Subcutaneous abdominal adipose tissue (tissue), 5 donors: ENCODE measurements at regions not wholly inside any gene's neighbourhood (a gene's known extent, or its start where the extent isn't known, plus 50 kb on each side); places are given as distances from the start of the nearest gene placed in this dataset.
"Not testable (repeated sequence)": the region's sequence is repeated elsewhere in the genome, so short reads cannot be mapped to it uniquely, and the experiment has no call there.

Experiments used
- H3K27ac ChIP-seq: one replicate; pipeline ENCODE4 v1.7.0; 2013; ENCODE audit warnings: low read depth, mild to moderate bottlenecking, inconsistent platforms, low read length, moderate library complexity
- H3K27me3 ChIP-seq, 5 donors: one replicate each; pipeline ENCODE4 v1.7.0; 2013; ENCODE audit warnings: low read length in 5 of 5, inconsistent platforms in 1 of 5; ENCODE audit not compliant: control insufficient read depth in 5 of 5, insufficient read depth in 4 of 5
- H3K36me3 ChIP-seq, 5 donors: one replicate each; pipeline ENCODE4 v1.7.0; 2013; ENCODE audit warnings: low read length in 5 of 5; ENCODE audit not compliant: control insufficient read depth in 5 of 5, insufficient read depth in 5 of 5
- H3K4me1 ChIP-seq, 5 donors: one replicate each; pipeline ENCODE4 v1.7.0; 2013; ENCODE audit warnings: low read length in 5 of 5, mild to moderate bottlenecking in 3 of 5, moderate library complexity in 1 of 5; ENCODE audit not compliant: control insufficient read depth in 5 of 5, insufficient read depth in 5 of 5
- H3K4me3 ChIP-seq, 5 donors: one replicate each; pipeline ENCODE4 v1.7.0; 2013; ENCODE audit warnings: low read length in 5 of 5, low read depth in 1 of 5
- H3K9ac ChIP-seq, 5 donors: one replicate each; pipeline ENCODE4 v1.7.0; 2013; ENCODE audit warnings: low read length in 5 of 5, mild to moderate bottlenecking in 4 of 5, moderate library complexity in 3 of 5
- H3K9me3 ChIP-seq, 5 donors: one replicate each; pipeline ENCODE4 v1.7.0; 2013; ENCODE audit warnings: low read length in 5 of 5; ENCODE audit not compliant: control insufficient read depth in 5 of 5
- donor health status: healthy.
- donor health status: healthy.
- donor health status: healthy.
- donor health status: healthy.
- donor health status: healthy.

DNA sequence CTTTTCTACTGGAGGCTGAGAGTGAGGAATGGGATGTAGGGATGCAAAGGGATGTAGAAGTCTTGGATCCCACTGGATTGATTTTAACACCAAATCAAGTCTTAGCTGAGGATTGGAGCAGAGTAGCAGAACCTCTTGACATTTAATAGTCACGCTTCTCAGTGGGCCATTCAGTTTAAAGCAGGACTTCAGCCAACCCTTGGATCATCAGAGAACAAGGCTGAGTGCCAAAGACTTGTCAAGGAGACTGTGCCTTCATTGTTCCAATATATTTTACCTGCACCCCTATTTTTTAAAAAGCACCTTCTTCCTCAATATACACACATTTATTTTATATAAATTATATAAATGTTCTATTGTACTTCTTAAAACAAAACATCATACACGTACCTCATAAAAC, 242.4 kb upstream of the ST6GAL2 start:
- Histone ChIP-seq H3K27me3 (peaks cover 0 to 3% (median 0%) of the 10 kb centered on the region in 5 donors), H3K9me3 (peaks cover 0 to 2% (median 0%) of the 10 kb centered on the region in 5 donors), H3K4me1 (no peaks in the 10 kb centered on the region), H3K4me3 (no peak overlapping the region), H3K36me3 (no peaks in the 10 kb centered on the region), H3K9ac (no peak overlapping the region), H3K27ac (no peak overlapping the region)

DNA sequence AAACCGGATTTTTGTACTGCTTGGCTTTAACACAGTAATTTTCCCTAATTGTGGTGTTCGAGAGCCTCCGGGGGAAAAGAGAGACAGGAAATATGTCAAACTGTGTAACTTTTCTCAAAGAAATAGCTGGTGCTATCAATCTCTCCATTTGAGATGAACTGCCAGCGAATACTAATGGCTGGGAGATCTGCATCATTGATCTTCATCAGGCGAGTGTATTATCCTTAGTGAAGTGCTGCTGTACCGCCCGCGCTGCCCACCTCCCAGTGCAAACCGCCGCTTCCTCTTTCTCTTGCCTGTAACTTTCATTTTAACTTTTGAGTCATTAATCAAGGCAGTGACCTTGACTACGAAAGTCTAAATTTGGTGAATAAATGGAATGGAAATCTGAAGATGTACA, 246.1 kb upstream of the ST6GAL2 start:
- Histone ChIP-seq H3K36me3 (no peaks in the 10 kb centered on the region), H3K4me1 (no peaks in the 10 kb centered on the region), H3K9ac (no peak overlapping the region), H3K27ac (no peak overlapping the region), H3K27me3 (no peaks in the 10 kb centered on the region), H3K9me3 (peaks cover 0 to 5% (median 0%) of the 10 kb centered on the region in 5 donors), H3K4me3 (no peak overlapping the region)

DNA sequence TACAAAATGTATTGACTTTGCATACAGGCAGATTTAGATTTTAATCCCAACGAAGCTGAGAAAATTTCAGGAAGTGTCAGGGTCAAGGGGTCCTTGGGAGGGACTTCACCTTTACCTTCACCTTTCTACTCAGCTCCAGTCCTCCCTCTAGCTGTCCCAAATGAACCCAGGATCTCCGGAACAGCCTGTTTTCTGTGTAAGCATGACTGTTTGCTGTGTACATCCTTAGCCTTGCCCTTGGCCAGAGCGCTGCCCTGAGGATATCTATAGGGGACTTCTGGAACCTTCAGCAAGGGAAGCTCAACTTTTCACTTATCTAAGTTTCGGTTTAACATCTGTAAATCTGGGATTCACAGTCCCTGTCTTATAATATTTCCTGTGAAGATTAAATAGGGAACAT, 246.8 kb upstream of the ST6GAL2 start:
- peaks cover 0 to 5% (median 0%) of the 10 kb centered on the region in 5 donors for H3K9me3 ChIP-seq
- H3K36me3 ChIP-seq, result no peaks in the 10 kb centered on the region
- H3K4me1 ChIP-seq, result no peaks in the 10 kb centered on the region
- no peak overlapping the region for H3K4me3 ChIP-seq
- no peaks in the 10 kb centered on the region for H3K27me3 ChIP-seq
- H3K9ac ChIP-seq, result no peak overlapping the region
- H3K27ac ChIP-seq, result no peak overlapping the region

GRCh38 chr2:107133412-107133811, 247.4 kb upstream of the ST6GAL2 start:
- H3K9ac ChIP-seq, result no peak overlapping the region
- H3K27me3 ChIP-seq, result no peaks in the 10 kb centered on the region

DNA sequence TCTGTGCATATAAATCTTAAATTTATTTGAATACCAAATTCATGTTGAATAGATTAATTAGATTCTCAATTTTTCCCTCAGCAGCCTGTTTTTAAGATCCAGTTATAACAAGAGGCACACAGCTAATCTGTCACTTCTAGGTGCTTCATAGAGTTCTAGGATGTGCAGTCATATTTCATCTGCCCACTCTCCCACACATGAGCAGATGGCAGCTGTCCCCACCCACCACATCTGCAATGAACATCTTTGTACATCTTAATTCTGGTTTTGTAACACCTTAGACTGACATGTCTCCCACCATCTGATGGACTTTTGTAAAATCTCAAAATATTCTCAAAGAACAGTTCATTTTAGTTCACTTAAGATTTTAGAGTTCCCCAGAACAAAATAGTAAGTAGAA, 250.8 kb upstream of the ST6GAL2 start:
- H3K36me3 ChIP-seq, result no peaks in the 10 kb centered on the region
- H3K9ac ChIP-seq, result no peak overlapping the region
- peaks cover 0 to 5% (median 0%) of the 10 kb centered on the region in 5 donors for H3K9me3 ChIP-seq
- no peak overlapping the region for H3K27ac ChIP-seq
- no peak overlapping the region for H3K4me3 ChIP-seq
- H3K4me1 ChIP-seq, result no peaks in the 10 kb centered on the region
- H3K27me3 ChIP-seq, result no peaks in the 10 kb centered on the region

More at GRCh38 chr2:107133412-107133811, 247.4 kb upstream of the ST6GAL2 start:
- Histone ChIP-seq H3K4me3 (no peak overlapping the region), H3K9me3 (peaks cover 0 to 5% (median 0%) of the 10 kb centered on the region in 5 donors), H3K27ac (no peak overlapping the region), H3K4me1 (no peaks in the 10 kb centered on the region), H3K36me3 (no peaks in the 10 kb centered on the region)

DNA sequence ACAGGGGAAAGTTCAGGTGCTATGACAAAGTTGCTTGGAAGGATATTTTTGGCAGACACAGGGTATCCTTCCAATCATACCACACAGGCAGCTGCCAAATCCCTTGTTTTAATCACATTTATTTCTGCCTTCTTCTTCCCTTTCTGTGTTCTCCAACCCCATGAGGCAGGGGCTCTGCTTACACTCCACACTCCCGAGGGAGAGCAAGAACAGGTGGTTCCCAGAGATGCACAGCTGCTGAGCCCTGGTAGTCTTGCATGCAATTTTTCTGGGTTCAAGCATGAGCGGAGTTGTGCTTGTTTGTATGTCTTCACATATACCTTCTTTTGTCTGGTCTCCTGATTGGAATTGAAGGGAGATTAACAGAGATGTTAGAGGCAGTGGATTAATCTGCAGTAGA, 251.7 kb upstream of the ST6GAL2 start:
- Histone ChIP-seq H3K27ac (no peak overlapping the region), H3K4me3 (no peak overlapping the region), H3K27me3 (no peaks in the 10 kb centered on the region), H3K36me3 (no peaks in the 10 kb centered on the region), H3K9me3 (peaks cover 0 to 5% (median 0%) of the 10 kb centered on the region in 5 donors), H3K9ac (no peak overlapping the region), H3K4me1 (no peaks in the 10 kb centered on the region)

DNA sequence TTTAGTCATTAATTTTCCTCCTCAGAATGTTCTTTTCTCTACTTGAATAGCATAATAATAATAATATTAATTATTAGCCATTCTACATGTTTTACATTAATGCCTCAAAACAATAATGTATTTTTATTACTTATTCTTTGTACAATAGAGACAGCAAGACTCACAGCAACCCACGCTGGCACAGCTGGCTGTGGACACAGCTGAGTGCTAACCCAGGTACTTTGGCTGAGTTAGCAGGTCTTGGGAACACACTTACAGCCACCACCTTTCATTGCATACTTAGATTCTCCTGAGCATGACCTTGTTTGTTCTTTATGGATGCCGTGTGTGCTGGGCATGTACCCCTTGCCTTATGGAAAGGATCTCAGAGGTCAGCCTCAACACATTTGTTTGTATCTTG, 260.2 kb upstream of the ST6GAL2 start:
- no peaks in the 10 kb centered on the region for H3K4me1 ChIP-seq
- H3K9me3 ChIP-seq, result peaks cover 0 to 2% (median 0%) of the 10 kb centered on the region in 5 donors
- no peak overlapping the region for H3K9ac ChIP-seq
- H3K27ac ChIP-seq, result no peak overlapping the region
- no peak overlapping the region for H3K4me3 ChIP-seq
- H3K36me3 ChIP-seq, result no peaks in the 10 kb centered on the region
- H3K27me3 ChIP-seq, result no peaks in the 10 kb centered on the region

DNA sequence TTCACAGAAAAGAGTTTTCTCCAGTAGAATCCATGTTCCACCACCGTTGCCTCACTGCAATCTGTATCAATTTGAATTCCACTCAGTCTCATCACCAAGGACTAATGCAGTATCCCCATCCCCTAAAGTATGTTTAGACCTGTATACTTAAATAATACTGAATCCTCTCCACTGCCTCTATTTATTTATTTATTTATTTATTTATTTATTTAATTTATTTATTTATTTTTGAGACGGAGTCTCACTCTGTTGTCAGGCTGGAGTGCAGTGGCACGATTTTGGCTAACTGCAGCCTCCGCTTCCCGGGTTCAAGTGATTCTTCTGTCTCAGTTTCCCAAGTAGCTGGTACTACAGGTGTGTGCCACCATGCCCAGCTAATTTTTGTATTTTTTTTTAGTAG, 260.7 kb upstream of the ST6GAL2 start:
- not testable (repeated sequence) for H3K27me3 ChIP-seq, H3K27ac ChIP-seq, H3K9ac ChIP-seq, H3K4me1 ChIP-seq, H3K9me3 ChIP-seq, H3K36me3 ChIP-seq, H3K4me3 ChIP-seq

DNA sequence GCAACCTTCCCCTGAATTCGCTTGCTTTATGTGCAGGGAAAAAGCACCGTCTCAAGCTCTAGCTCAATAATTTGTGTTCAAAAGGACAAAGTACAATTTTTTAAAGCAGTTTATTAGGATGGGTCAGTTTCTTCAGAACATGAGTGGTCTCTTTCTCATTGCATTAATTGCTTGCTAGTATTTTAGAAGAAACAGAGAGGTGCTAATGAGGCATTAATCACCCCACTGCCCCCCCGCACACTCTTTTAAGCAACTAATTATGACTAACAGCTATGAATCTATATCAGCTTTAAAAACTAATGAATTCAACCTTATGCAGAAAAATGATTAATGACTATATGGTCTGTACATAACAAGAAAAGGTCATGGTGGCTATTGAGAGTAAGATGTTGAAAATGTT, 262.1 kb upstream of the ST6GAL2 start:
- H3K36me3 ChIP-seq, result no peaks in the 10 kb centered on the region
- no peak overlapping the region for H3K9ac ChIP-seq
- H3K27me3 ChIP-seq, result no peaks in the 10 kb centered on the region
- H3K4me3 ChIP-seq, result no peak overlapping the region
- no peaks in the 10 kb centered on the region for H3K4me1 ChIP-seq
- no peak overlapping the region for H3K27ac ChIP-seq
- H3K9me3 ChIP-seq, result peaks cover 0 to 2% (median 0%) of the 10 kb centered on the region in 5 donors

DNA sequence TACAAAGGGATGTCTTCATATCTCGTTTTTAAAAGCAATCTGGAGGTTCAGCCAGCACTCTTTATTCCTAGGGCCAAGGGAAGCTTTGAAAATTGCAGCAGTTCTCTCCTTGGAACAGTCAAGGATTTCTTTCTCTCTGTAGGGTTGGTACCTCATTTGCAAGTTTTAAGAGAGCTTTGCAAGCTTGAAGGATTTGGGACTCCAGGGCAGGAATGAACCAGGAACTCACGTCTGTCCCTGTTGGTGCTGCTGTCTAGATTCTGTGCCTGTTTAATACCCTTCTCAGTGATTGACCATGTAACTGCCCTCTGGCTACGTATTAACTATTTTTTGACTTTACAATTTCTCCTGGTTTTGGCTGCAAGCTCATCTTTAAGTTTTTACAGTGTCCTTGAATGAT, 262.5 kb upstream of the ST6GAL2 start:
- Histone ChIP-seq H3K4me1 (no peaks in the 10 kb centered on the region), H3K27ac (no peak overlapping the region), H3K9ac (no peak overlapping the region), H3K27me3 (no peaks in the 10 kb centered on the region), H3K36me3 (no peaks in the 10 kb centered on the region), H3K4me3 (no peak overlapping the region), H3K9me3 (peaks cover 0 to 2% (median 0%) of the 10 kb centered on the region in 5 donors)
